ENCODE measurements at regions not wholly inside any gene's neighbourhood (a gene's known extent, or its start where the extent isn't known, plus 50 kb on each side); places are given as distances from the start of the nearest gene placed in this dataset.

- ATAC-seq (no peak), DNase-seq (no peak)
- Histone ChIP-seq H3K4me3 (ENCODE audit: low read length) (no peak overlapping the region), H3K27ac (ENCODE audit: low read length) (no peak overlapping the region), H3K9me3 (ENCODE audit: control insufficient read depth, low read length) (peaks cover 9% of the 10 kb centered on the region), H3K4me1 (ENCODE audit: control insufficient read depth, insufficient read depth, low read length) (no peaks in the 10 kb centered on the region), H3K27me3 (ENCODE audit: control insufficient read depth, insufficient read depth) (no peaks in the 10 kb centered on the region)
- 92% methylated on average over 8 of the region's 8 CpGs for WGBS
- intact Hi-C loops (cut with DNase I), result loop anchor here in 1 of 4 donors (10.0 kb wide), 1 partner anchor 258 kb away; no protein-coding TSS in a partner anchor
Observed at GRCh38 chr7:155182406-155182970, 112.4 kb downstream of the HTR5A start.

GRCh38 chr7:155183655-155184054 lies 113.5 kb downstream of the HTR5A start:
- no peak overlapping the region for H3K4me3 ChIP-seq (ENCODE audit: low read length)
- H3K4me1 ChIP-seq (ENCODE audit: control insufficient read depth, insufficient read depth, low read length), result no peaks in the 10 kb centered on the region
- DNase-seq (no peak), ATAC-seq (no peak)
- no peaks in the 10 kb centered on the region for H3K27me3 ChIP-seq (ENCODE audit: control insufficient read depth, insufficient read depth)
- no peak overlapping the region for H3K27ac ChIP-seq (ENCODE audit: low read length)
- peaks cover 9% of the 10 kb centered on the region for H3K9me3 ChIP-seq (ENCODE audit: control insufficient read depth, low read length)
- intact Hi-C loops (cut with DNase I), result loop anchor here in 1 of 4 donors (10.0 kb wide), 1 partner anchor 259 kb away; no protein-coding TSS in a partner anchor
- WGBS, result 88% methylated on average over 1 of the region's 1 CpG

- 83% methylated on average over 4 of the region's 4 CpGs for WGBS
- Histone ChIP-seq H3K27ac (ENCODE audit: low read length) (no peak overlapping the region), H3K27me3 (ENCODE audit: control insufficient read depth, insufficient read depth) (no peaks in the 10 kb centered on the region), H3K9me3 (ENCODE audit: control insufficient read depth, low read length) (peaks cover 9% of the 10 kb centered on the region), H3K4me3 (ENCODE audit: low read length) (no peak overlapping the region), H3K4me1 (ENCODE audit: control insufficient read depth, insufficient read depth, low read length) (no peaks in the 10 kb centered on the region)
- intact Hi-C loops (cut with DNase I), result loop anchor here in 1 of 4 donors (10.0 kb wide), 1 partner anchor 260 kb away; no protein-coding TSS in a partner anchor
- no peak for DNase-seq
- ATAC-seq, result no peak
Observed at GRCh38 chr7:155184923-155185322, 112.8 kb upstream of the INSIG1 start.

GRCh38 chr7:155187061-155187785 lies 110.5 kb upstream of the INSIG1 start:
- intact Hi-C loops (cut with DNase I), result loop anchor here in 1 of 4 donors (10.0 kb wide), 1 partner anchor 262 kb away; no protein-coding TSS in a partner anchor
- no peak overlapping the region for H3K4me3 ChIP-seq (ENCODE audit: low read length)
- DNase-seq (no peak), ATAC-seq (no peak)
- H3K4me1 ChIP-seq (ENCODE audit: control insufficient read depth, insufficient read depth, low read length), result no peaks in the 10 kb centered on the region
- H3K27ac ChIP-seq (ENCODE audit: low read length), result no peak overlapping the region
- H3K9me3 ChIP-seq (ENCODE audit: control insufficient read depth, low read length), result peaks cover 7% of the 10 kb centered on the region
- WGBS, result 81% methylated on average over 15 of the region's 15 CpGs
- H3K27me3 ChIP-seq (ENCODE audit: control insufficient read depth, insufficient read depth), result no peaks in the 10 kb centered on the region

GRCh38 chr7:155188357-155188756 lies 109.3 kb upstream of the INSIG1 start:
- WGBS, result 74% methylated on average over 2 of the region's 2 CpGs
- no peak overlapping the region for H3K4me3 ChIP-seq (ENCODE audit: low read length)
- no peaks in the 10 kb centered on the region for H3K27me3 ChIP-seq (ENCODE audit: control insufficient read depth, insufficient read depth)
- intact Hi-C loops (cut with DNase I), result loop anchor here in 2 of 4 donors (2.0 to 10.0 kb wide), 2 partner anchors 156 to 264 kb away; no protein-coding TSS in a partner anchor
- ATAC-seq (no peak), DNase-seq (no peak)
- H3K4me1 ChIP-seq (ENCODE audit: control insufficient read depth, insufficient read depth, low read length), result no peaks in the 10 kb centered on the region
- peaks cover 7% of the 10 kb centered on the region for H3K9me3 ChIP-seq (ENCODE audit: control insufficient read depth, low read length)
- H3K27ac ChIP-seq (ENCODE audit: low read length), result no peak overlapping the region

- intact Hi-C loops (cut with DNase I), result loop anchor here in 2 of 4 donors (2.0 to 10.0 kb wide), 2 partner anchors 156 to 264 kb away; no protein-coding TSS in a partner anchor
Observed at GRCh38 chr7:155188821-155189581, 108.7 kb upstream of the INSIG1 start.

GRCh38 chr7:155189590-155189989 lies 108.1 kb upstream of the INSIG1 start:
- no peaks in the 10 kb centered on the region for H3K4me1 ChIP-seq (ENCODE audit: control insufficient read depth, insufficient read depth, low read length)
- WGBS, result 57% methylated on average over 13 of the region's 13 CpGs
- DNase-seq (no peak), ATAC-seq (peak in 1 of 2 donors; percentile 14)
- H3K27ac ChIP-seq (ENCODE audit: low read length), result no peak overlapping the region
- H3K4me3 ChIP-seq (ENCODE audit: low read length), result no peak overlapping the region
- peaks cover 3% of the 10 kb centered on the region for H3K9me3 ChIP-seq (ENCODE audit: control insufficient read depth, low read length)
- H3K27me3 ChIP-seq (ENCODE audit: control insufficient read depth, insufficient read depth), result no peaks in the 10 kb centered on the region
- intact Hi-C loops (cut with DNase I), result loop anchor here in 2 of 4 donors (2.0 to 10.0 kb wide), 2 partner anchors 155 to 265 kb away; no protein-coding TSS in a partner anchor

More at GRCh38 chr7:155188821-155189581, 108.7 kb upstream of the INSIG1 start:
- 77% methylated on average over 13 of the region's 13 CpGs for WGBS
- Histone ChIP-seq H3K4me1 (ENCODE audit: control insufficient read depth, insufficient read depth, low read length) (no peaks in the 10 kb centered on the region), H3K27me3 (ENCODE audit: control insufficient read depth, insufficient read depth) (no peaks in the 10 kb centered on the region), H3K4me3 (ENCODE audit: low read length) (no peak overlapping the region), H3K9me3 (ENCODE audit: control insufficient read depth, low read length) (peaks cover 5% of the 10 kb centered on the region), H3K27ac (ENCODE audit: low read length) (no peak overlapping the region)
- no peak for DNase-seq
- ATAC-seq, result peak in 1 of 2 donors; percentile 28

GRCh38 chr7:155190688-155191087 lies 107.0 kb upstream of the INSIG1 start:
- H3K9me3 ChIP-seq (ENCODE audit: control insufficient read depth, low read length), result peaks cover 3% of the 10 kb centered on the region
- no peaks in the 10 kb centered on the region for H3K4me1 ChIP-seq (ENCODE audit: control insufficient read depth, insufficient read depth, low read length)
- H3K27ac ChIP-seq (ENCODE audit: low read length), result no peak overlapping the region
- H3K4me3 ChIP-seq (ENCODE audit: low read length), result no peak overlapping the region
- ATAC-seq (peak; percentile 59 to 68), DNase-seq (peak in 2 of 3 donors; percentile 78 to 82)
- 16% methylated on average over 28 of the region's 28 CpGs for WGBS
- intact Hi-C loops (cut with DNase I), result loop anchor here in 3 of 4 donors (2.0 to 5.0 kb wide), 2 partner anchors 154 to 157 kb away; no protein-coding TSS in a partner anchor
- no peaks in the 10 kb centered on the region for H3K27me3 ChIP-seq (ENCODE audit: control insufficient read depth, insufficient read depth)

- intact Hi-C loops (cut with DNase I), result loop anchor here in 3 of 4 donors (2.0 to 5.0 kb wide), 2 partner anchors 154 to 156 kb away; no protein-coding TSS in a partner anchor
Observed at GRCh38 chr7:155191137-155191536, 106.5 kb upstream of the INSIG1 start.

GRCh38 chr7:155191901-155192478 lies 105.7 kb upstream of the INSIG1 start:
- no peak overlapping the region for H3K4me3 ChIP-seq (ENCODE audit: low read length)
- no peak overlapping the region for H3K27ac ChIP-seq (ENCODE audit: low read length)
- no peaks in the 10 kb centered on the region for H3K4me1 ChIP-seq (ENCODE audit: control insufficient read depth, insufficient read depth, low read length)
- 79% methylated on average over 4 of the region's 4 CpGs for WGBS
- no peaks in the 10 kb centered on the region for H3K27me3 ChIP-seq (ENCODE audit: control insufficient read depth, insufficient read depth)
- ATAC-seq, result no peak
- H3K9me3 ChIP-seq (ENCODE audit: control insufficient read depth, low read length), result no peaks in the 10 kb centered on the region
- intact Hi-C loops (cut with DNase I), result loop anchor here in 3 of 4 donors (2.0 to 5.0 kb wide), 2 partner anchors 153 to 155 kb away; no protein-coding TSS in a partner anchor
- DNase-seq, result no peak

More at GRCh38 chr7:155191137-155191536, 106.5 kb upstream of the INSIG1 start:
- Histone ChIP-seq H3K4me3 (ENCODE audit: low read length) (no peak overlapping the region), H3K27me3 (ENCODE audit: control insufficient read depth, insufficient read depth) (no peaks in the 10 kb centered on the region), H3K27ac (ENCODE audit: low read length) (no peak overlapping the region), H3K4me1 (ENCODE audit: control insufficient read depth, insufficient read depth, low read length) (no peaks in the 10 kb centered on the region), H3K9me3 (ENCODE audit: control insufficient read depth, low read length) (peaks cover under 1% of the 10 kb centered on the region)
- no peak for DNase-seq
- 76% methylated on average over 14 of the region's 14 CpGs for WGBS
- ATAC-seq, result no peak
